HEK293 (cell line): ENCODE measurements at regions not wholly inside any gene's neighbourhood (a gene's known extent, or its start where the extent isn't known, plus 50 kb on each side); places are given as distances from the start of the nearest gene placed in this dataset.

Source experiments
- CTCF ChIP-seq: fragments of 450-650 bp; formaldehyde crosslinking; IDR thresholded peaks from 2 replicates; pipeline ENCODE4 v1.5.1; 2016; ENCODE audit warnings: missing biosample characterization, missing genetic modification characterization
- SP2 ChIP-seq: fragments of 450-650 bp; formaldehyde crosslinking; IDR thresholded peaks from 2 replicates; pipeline ENCODE4 v1.5.1; 2016; ENCODE audit warnings: missing biosample characterization, missing genetic modification characterization
- ZBTB17 ChIP-seq: fragments of 450-650 bp; formaldehyde crosslinking; IDR thresholded peaks from 2 replicates; pipeline ENCODE4 v1.5.1; 2016; ENCODE audit warnings: missing biosample characterization, missing genetic modification characterization
- ZNF140 ChIP-seq: fragments of 450-650 bp; formaldehyde crosslinking; IDR thresholded peaks from 2 replicates; pipeline ENCODE4 v1.5.1; 2016; ENCODE audit warnings: missing biosample characterization, missing genetic modification characterization

GRCh38 chr12:127300753-127301152, 966.2 kb upstream of the TMEM132C start:
- TF ChIP-seq CTCF (tag by site-specific recombination), result no peak
- TF ChIP-seq ZBTB17 (tag by site-specific recombination), result no peak
- no peak for TF ChIP-seq SP2 (tag by site-specific recombination)
- no peak for TF ChIP-seq ZNF140
